IMR-90 (cell line): ENCODE measurements at regions not wholly inside any gene's neighbourhood (a gene's known extent, or its start where the extent isn't known, plus 50 kb on each side); places are given as distances from the start of the nearest gene placed in this dataset.

Experiments used
- CTCF ChIP-seq: conservative IDR thresholded peaks from 2 replicates; pipeline ENCODE4 v1.5.1; 2012; ENCODE audit warnings: mild to moderate bottlenecking, low read depth, low read length, improper control_type of control experiment
- MAFK ChIP-seq: IDR thresholded peaks from 2 replicates; pipeline ENCODE4 v1.6.1; 2012; ENCODE audit warnings: low read depth, low read length, improper control_type of control experiment

- TF ChIP-seq CTCF: no peak
- TF ChIP-seq MAFK: no peak
These were observed 777.7 kb upstream of the ADGRL3 start for GRCh38 chr4:60422439-60422838.
